Inferior parietal cortex (tissue), 1 donor: ENCODE measurements at regions not wholly inside any gene's neighbourhood (a gene's known extent, or its start where the extent isn't known, plus 50 kb on each side); places are given as distances from the start of the nearest gene placed in this dataset.

ENCODE experiments used
- DNase-seq: peaks from one replicate; pipeline ENCODE4 v3.0.0-alpha.2; 2016; ENCODE audit errors: extremely low spot score

DNA sequence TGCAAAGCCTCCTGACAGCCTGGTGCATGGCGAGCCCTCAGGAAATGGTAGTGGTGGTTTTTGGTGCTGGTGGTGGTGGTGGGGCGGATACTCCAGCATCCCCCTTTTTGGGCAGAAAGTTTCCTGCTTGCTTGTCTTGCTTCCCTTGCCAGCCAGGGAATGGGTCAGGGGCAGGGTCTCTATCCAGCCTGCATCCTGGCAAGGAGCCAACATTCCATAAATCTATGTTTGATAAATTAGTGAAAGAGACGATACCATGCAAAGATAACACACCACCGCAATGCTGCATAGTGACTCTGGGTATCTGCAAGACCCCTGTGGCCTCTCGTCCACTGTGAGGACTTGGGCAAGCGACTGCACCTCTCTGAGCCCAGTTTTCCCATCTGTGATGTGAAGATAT, 246.2 kb downstream of the LRFN2 start:
- no peak for DNase-seq

GRCh38 chr6:40340196-40340595, 247.0 kb downstream of the LRFN2 start:
- no peak for DNase-seq

DNA sequence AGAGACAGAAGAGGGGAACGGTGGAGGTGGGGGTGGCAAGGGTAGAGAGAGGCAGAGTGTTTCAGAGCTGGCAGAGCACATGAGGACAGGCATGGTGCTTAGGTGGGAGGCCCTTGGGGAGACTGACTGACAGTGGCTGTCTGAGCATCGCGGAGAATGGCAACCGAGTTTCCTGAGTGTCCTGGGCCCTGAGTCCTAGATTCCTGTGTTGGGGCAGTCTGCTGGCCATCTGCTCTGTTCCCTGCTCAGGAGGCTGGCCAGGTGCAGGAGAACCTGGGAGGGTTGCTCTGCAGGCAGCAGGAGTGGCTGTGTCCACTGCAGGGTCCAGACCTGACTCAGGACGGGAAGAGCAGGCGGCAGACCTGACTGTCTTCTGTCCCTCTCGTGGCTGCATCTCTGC, 248.9 kb downstream of the LRFN2 start:
- no peak for DNase-seq

GRCh38 chr6:40336940-40337760, 250.0 kb downstream of the LRFN2 start:
- DNase-seq = no peak

DNA sequence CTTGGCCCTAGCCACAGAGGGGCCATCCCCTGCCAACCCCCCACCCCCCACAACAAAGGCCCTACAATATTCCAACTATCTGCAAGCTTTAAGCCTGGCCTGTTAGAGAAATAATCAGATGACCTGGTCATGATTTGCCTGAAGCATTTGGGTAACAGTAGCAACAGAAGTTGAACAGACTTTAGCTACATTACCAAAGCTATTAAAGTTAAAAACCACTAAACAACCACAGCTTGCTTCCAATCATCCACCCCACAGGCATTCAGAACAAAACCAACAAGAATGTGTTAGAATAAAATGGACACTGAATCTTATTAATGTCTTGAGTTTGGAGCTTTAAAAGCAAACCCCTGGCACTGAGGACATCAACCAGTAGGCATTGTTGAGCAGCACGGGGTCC, 250.9 kb downstream of the LRFN2 start:
- no peak for DNase-seq

DNA sequence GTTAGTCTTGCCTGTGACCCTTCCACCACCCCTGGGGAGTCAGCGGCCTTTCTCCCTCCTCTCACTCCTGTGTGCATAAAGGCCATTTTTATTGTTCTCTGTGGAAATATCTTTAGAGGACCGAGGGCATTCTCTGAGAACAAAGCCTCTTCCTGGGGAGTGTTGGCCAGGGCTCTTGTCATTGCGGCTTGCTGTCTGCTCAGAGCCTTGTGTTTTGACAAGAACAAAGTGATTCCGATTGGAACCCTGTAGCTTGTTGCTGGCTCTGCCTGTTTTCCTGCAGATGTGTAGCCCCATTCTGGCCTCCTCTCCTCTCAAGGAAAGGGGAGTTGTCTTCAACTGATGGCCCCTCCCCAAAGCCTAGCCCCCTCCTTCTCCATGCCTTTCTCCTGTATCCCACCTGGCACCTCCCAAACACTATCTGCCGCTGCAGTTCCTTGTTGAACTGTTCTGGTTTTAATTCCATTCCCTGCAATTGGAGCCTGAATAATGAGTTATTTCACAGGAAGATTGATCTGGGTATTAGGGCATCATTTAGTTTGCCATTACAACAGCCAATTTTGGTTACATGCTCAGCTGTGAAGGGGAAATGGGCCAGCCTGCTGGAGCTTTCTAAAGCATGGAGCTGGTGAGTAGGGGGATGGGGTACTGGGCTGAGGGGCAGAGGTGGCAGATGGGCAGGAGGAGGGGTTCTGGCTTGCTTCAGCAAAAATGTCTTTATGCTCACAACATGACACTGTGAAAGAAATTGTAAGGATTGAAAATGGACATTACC, 252.5 kb downstream of the LRFN2 start:
- DNase-seq = no peak

- DNase-seq = no peak
Measured at GRCh38 chr6:40331545-40331944, 255.6 kb downstream of the LRFN2 start.

DNA sequence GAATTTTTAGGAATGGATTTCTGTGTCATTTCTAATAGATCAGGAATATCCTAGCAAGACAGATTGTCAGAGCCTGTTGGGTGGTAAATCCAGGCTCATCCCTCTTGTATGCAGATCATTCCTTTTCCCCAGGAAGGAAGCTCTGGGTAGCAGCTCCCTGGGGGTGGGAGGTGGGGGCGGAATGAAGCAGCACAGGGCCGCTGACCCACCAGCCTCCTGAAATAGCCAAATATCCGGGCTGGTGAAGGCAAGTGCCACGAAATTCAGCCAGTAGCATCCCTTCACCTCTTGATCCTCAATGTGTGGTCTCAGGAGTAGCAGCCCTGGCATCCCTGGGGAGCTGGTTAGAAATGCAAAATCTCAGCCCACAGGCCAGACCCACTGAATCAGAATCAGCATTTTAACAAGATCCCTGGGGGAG, 256.9 kb downstream of the LRFN2 start:
- no peak for DNase-seq

GRCh38 chr6:40328986-40329545, 258.1 kb downstream of the LRFN2 start:
- DNase-seq = no peak

- no peak for DNase-seq
Measured at GRCh38 chr6:40328386-40328985, 258.7 kb downstream of the LRFN2 start.

DNA sequence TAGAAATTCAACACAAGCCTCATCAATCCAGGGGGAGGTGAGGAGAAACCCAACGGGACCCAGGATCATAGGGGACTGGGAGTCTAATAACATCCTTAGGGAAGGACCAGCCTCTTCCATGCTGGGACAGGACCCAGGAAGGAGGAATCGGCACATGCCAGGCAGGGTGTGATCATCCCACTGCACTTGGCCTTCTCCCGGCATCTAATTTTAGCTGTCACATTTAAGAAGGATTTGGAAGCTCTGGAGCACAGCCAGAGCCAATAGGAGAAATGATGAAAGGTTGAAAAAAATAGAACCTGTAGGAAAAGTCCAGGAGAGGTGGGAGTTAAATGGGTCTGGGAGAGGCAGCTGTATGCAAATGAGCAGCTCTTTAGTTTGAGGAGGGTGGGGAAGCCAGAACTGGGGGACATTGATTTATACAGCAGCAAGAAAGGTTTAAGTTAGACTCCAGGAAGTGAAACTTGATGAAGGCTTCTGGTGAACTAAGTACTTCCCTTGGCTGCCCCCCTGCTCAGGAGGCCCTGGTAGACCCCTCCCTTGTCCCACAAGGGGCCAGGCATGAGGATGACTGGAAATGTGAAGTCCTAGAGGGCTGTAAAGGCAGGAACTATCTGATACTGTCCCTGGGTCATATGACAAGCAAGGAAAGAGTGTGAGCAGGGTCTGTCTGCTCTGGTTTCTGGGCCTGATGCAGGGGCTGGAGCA, 260.3 kb downstream of the LRFN2 start:
- DNase-seq = no peak

GRCh38 chr6:40325791-40326190, 261.4 kb downstream of the LRFN2 start:
- DNase-seq = no peak

- DNase-seq = no peak
Measured at GRCh38 chr6:40325041-40325440, 262.1 kb downstream of the LRFN2 start.

GRCh38 chr6:40323881-40324634, 263.1 kb downstream of the LRFN2 start:
- no peak for DNase-seq

DNA sequence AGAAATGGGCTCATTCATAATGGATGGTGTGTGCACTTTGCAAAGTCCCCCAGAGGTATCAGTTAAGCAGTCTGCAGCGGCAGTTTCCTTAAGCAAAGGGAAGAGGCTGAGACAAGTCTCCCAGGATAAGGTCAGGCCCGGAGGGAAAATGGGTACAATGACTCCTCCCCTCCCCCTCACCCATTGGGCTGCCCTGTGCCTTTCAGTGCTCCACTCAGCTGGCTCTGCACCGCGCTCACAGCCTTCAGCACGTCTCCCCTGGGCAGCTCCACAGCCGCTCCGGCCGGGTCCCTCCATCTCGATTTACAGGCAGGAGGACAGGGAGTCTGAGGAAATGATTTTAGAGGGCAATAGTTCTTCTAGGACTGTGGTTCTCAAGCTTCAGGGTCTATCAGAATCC, 264.8 kb downstream of the LRFN2 start:
- no peak for DNase-seq

GRCh38 chr6:40321616-40322015, 265.5 kb downstream of the LRFN2 start:
- no peak for DNase-seq

DNA sequence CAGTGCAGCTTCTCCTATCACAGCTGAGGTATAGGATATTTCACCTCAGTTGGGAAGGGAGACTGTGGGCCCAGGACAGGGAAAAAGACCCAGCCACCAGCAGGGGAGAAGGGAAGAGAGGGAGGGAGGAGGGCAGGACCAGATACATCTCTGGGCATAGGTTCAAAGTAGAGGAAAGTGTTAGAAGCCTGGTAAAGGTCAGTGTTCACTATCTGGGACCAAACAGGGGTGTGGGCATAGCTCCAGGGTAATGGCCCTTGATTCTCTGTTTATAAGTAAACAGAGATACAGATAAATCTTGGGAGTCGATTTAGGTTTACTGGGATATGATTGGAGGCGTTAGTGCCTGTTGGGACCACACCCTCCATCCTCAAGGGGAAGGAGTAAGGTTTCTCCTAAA, 266.2 kb downstream of the LRFN2 start:
- no peak for DNase-seq

DNA sequence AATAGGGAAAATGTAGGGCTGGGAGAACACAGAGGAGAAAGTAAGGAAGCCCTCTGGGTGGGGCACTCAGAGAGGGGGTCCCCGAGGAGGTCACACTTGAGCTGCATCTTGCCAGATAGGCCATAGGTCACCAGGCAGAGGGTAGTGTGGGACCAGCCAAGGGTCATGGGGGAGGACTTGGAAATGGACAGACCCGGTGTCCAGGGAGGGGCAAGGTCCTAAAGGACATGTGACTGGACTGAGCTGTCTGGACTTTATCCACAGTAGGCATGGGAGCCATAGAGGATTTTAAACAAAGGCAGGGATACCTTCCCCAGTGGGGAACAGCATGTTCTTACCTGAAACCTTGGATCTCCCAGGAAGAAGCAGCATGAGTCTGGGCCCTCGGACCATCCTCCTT, 266.7 kb downstream of the LRFN2 start:
- DNase-seq = no peak

GRCh38 chr6:40319124-40319523, 268.0 kb downstream of the LRFN2 start:
- no peak for DNase-seq

GRCh38 chr6:40315060-40315459, 272.1 kb downstream of the LRFN2 start:
- DNase-seq = no peak

DNA sequence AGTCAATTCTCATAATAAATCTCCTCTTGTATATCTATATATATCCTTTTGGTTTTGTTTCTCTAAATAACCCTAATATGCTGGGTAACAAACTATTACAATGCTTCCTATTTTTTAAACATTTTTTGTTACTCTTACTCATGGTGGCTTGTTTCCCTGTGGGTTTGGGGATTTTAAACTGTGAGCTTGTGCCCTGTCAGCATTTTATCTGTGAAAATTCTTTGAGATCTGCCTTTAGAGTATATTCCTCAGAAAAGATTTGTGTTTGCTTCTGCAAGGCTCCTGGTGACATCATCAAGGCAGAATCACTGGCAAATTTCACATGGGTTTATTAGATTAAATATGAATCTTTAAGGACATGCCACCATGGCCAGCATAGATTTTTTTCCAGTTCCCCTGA, 273.6 kb downstream of the LRFN2 start:
- no peak for DNase-seq
